HG03064 (cell line): ENCODE measurements at regions not wholly inside any gene's neighbourhood (a gene's known extent, or its start where the extent isn't known, plus 50 kb on each side); places are given as distances from the start of the nearest gene placed in this dataset.
"Not testable (repeated sequence)": the region's sequence is repeated elsewhere in the genome, so short reads cannot be mapped to it uniquely, and the experiment has no call there.

ENCODE experiments used
- ATAC-seq: cut with Tn5 transposase; IDR thresholded peaks from one replicate; pipeline ENCODE4 v1.9.1; 2021; ENCODE audit warnings: low read depth; ENCODE audit not compliant: unreplicated experiment

DNA sequence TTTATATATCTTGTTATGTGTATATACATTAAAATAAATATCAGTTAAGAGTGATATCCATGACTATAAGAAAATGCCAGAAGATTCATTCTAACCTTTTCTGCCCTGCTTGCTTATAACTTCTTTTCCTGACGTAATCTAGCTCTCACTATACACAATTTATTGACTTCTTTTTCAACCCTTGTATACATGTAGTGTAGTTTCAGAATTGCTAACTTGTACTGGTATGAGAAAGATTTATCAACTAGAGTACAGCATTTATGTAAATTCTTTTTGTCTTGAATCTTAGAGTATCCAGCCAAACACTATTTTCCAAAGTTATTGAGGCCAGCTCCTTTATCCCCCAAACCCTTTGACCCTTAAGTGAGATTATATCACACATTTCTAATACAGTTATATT lies 798.0 kb upstream of the RAB6C start:
- no peak for ATAC-seq

DNA sequence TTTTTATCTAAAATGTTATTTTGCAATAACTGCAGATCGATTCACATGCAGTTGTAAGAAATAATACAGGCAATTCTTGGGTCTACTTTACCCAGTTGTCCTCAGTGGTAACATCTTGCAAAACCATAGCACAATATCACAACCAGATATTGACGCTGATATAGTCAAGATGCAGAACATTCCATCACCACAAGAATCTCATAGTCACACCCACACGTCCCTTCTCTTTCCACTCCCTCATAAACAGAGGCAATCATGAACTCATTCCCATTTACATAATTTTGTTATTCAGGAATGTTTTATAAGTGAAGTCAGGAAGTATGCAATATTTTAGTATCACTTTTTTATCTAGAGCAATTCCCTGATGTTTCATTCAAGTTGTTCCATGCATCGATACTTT lies 797.5 kb upstream of the RAB6C start:
- ATAC-seq: no peak

DNA sequence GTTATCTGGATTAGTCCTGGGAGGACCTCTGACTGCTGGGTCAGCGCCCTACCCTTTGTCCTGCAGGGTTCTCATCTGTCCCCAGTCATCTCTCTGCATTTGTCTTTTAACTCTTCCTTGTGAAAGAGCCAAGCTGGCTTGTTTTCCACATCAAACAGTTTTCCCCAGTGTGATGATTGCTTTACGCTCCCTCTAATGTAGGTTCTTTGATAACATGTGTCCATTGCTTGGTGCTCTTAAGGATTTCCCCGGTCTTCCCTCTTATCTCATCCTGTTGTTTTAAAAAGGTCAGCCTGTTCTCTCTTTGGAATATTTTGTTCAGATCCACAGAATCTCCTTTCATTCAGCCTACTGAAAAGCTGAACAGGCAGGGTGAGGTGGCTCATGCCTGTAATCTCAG lies 792.1 kb upstream of the RAB6C start:
- ATAC-seq: no peak

DNA sequence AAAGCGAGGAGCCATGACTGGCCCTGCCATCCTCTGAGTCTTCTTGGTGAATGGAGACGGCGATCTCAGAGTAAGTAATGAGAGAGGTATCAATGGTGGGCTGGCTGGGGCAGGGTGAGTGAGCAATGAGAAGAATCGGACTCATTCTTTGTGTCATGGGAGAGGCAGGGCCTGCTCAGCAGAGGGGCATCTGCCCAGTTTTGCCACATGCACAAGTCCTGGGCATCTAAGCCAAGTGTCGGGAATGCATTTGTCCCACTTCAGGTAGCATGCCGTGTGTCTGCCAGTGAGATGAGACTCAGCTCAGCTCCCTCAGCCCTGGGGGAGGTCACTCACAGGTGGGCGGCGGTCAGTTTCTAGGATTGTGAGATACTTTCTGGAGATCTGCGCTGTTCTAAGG lies 791.0 kb upstream of the RAB6C start:
- no peak for ATAC-seq

DNA sequence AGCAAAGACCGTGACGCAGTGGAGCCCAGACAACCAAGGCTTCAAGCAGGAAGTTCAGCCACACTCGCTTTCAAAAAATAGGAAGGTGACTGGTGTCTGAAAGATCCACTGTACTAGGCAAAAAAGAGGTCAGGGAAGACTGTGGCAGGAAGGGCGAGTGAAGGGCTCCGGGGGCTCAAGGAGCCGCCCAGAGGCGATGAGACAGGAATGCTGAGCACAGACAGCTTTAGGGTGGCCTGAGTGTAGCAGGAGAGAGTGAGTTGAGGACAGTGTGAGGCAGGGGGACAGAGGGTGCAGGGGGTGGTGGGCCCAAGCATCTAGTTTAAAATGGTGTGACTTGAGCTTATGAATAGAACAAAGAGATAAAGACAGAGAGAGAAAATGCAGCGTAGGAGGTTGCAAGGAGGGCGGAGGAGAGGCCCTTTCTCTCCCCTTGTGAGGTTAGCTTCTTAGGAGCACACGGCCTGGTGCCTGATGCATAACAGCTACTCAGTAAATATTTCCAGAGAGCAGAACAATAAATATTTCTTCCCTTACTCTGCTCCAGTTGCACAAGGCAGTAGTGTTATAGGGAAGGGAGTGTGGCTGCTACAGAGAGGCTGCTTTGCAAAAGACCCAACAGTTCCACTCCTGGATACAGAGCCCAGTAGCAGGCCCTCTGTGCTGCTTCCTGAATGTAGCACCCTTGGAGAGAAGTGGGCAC lies 789.7 kb upstream of the RAB6C start:
- no peak for ATAC-seq

DNA sequence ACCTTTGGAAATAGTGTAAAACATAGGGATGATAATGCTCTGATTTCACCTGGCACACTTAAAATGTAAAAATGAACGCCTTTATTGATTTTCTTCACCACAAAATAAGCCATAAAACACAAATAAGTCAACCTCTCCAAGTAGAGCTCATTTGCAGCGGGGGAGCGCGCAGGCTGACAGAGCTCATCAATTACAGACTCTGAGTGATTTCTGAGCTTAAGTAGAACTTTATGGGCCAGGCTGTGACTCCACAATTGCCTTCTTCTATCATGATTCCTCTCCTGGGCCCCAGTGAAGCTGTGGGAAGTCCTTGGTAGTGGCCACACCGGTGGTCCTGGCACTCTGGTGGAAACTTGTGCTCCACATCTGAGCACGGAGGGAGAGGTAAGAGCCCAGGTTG lies 789.0 kb upstream of the RAB6C start:
- no peak for ATAC-seq

DNA sequence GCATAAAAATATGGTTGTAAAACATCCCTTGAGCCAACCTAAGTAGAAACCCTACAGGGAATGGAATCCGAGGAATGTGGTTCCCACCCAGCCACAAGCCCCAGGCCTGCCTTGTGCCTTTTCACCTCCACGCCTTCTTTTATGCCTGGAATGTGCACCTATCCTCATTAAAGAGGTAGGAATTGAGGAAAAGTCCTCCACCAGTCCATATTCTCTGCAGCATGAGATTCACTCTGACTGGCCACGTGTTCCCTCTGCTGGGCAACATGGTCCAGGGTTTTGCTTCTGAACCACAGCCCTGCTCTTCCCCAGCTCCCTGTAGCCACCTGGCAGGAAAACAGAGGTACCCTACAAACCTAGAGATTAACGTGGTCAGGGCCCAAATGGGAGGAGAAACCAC lies 787.9 kb upstream of the RAB6C start:
- no peak for ATAC-seq

DNA sequence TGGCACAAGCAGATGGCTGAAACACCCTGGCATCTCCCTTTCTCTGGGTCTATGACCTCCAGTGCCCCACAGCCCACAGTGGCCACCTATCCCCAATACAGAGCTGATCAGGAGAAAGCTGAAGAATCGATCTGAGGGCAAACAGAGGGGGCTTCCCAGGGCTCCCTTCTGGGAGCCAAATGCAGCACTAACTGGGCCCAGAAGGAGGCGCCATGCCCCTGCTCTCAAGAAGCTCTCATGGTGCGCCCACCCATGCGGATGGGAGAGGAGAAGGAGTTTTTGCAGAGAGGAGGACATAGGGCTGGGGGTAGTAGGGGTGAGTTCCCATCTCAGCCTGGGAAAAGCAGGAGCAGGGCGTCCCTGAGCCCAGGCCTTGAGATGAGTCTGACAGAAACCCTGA lies 787.3 kb upstream of the RAB6C start:
- no peak for ATAC-seq

DNA sequence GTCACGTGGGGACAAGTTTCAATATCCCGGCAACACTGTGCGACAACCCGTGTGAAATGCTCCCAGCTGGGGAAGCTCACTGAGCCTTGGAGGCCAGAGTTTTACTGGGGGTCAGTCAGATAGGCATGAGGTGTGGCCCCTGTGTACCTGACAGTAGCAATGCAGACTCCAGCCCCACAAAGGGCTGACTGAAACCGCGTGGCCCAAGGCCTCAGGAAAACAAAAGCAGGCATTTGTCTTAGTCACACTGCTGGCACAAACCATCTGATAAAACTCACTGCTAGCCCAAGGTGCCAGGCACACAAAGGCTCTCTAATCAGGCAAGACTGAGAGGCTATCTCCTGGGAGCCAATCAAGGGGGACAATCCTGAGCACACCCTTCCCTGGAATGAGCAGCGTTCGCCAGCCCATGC lies 786.6 kb upstream of the RAB6C start:
- no peak for ATAC-seq

DNA sequence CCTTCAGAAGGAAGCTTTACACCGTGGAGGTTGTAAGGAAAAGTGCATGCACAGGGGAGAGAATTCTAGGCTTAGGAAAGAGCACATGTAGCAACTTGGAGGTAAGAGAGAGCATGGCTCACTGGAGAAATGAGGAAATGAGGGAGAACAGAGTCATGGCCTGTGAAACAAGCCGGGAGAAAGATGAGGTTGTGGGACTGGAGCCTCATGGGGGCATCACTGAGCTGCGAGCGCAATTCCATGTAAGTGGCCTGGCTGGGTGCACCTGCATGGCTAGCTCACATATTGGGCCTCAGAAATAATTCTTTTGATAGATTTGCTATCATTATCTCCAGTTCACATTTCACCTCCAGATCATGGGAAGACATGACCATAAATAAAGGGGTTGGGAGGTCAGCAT lies 785.5 kb upstream of the RAB6C start:
- no peak for ATAC-seq

DNA sequence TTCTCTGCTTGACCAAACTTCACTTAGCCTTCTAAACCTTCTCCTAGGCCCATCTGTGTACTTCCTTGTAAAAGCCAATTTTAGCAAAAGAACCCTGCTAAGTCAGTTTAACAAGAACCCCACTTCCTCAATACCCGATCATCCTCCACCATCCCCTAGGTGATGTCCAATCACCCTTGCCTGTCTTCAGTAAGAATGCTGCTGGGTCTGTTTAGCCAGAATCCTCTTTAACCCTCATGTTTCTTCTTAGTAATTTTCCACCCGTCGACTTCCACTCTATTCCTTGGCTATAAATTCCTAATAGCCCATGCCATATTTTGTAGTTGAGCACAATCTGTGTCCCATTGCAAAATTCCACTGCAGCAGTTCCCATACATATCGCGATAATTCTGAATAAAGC lies 780.0 kb upstream of the RAB6C start:
- ATAC-seq: no peak

DNA sequence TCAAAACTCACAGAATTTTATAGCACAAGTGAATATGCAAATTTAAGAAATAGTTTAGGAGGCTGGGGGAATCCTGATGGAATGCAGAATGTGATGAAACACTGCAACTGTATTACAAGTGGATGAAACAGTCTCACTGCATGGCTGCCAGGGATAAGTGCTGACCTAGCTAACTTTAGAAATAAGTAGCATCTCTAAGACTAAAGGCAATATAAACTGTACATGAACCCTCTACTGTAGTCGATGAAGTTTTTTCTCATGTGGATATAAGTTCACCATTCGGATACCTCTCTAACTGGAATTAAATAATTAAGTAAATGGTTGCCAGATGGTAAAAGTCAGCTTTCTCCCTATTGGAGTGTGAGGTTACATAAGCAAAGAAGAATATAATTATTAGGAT lies 777.8 kb upstream of the RAB6C start:
- no peak for ATAC-seq

DNA sequence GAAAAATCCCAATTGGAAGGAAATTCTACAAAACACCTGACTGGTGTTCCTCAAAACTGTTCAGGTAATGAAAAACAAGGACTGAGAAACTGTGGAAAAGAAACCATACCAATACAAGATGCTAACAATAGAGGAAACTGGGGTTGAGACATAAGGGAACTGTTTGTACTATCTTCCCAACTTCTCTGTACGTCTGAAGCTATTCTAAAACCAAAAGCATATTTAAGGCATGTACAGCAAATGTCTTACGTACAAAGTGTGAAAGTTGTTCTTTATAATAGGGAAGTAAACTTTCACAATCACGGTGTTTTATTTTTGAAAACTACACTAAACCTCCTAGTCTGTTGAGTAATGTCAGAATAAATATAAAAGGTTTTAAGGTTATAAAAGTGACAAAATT lies 776.1 kb upstream of the RAB6C start:
- ATAC-seq: no peak

DNA sequence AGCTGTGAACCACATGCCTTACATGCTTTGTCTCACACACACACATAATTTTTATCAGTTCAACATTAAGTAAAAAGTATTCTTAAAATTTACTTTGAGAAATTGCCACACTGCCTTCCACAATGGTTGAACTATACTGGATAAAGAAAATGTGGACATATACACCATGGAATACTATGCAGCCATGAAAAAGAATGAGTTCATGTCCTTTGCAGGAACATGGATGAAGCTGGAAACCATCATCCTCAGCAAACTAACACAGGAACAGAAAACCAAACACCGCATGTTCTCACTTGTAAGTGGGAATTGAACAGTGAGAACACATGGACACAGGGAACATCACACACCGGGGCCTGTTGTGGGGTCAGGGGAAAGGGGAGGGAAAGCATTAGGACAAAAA lies 774.9 kb upstream of the RAB6C start:
- ATAC-seq: not testable (repeated sequence)

DNA sequence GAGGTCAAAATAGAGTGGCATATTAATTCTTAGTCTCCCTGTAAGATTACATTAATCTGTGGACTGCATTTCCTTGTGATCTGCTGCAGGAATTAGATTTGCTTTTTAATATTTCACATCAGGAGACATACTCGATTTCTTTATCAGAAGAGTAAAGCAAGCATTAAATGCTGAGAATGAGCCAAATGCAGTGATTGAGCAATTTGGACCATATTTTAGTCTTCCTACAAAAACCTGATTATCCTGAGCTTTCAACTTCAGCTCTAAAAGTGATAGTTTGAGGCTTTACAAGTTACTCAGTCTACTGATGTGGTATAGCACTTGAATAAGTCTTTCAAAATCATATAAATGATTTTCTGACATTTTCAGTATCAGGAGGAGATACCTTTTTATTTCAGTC lies 774.3 kb upstream of the RAB6C start:
- ATAC-seq: no peak

DNA sequence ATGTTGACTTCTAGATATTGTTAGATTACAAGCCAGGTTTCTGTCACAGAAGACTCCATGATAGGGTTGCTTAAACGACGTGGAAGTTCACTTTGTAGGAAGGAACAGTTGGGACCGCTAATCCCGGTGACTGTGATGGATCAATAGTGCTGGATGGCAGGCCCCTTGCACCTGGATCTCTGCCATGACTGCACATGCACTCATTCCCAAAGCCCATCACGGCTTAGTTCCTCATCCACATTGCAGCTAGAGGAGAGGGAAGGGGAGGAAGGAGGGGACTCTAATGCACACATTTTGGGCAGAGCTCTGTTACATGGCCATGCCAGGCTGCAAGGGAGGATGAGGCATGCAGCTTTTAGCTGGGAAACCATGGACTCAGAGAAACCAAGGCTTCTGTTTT lies 773.7 kb upstream of the RAB6C start:
- ATAC-seq: no peak

DNA sequence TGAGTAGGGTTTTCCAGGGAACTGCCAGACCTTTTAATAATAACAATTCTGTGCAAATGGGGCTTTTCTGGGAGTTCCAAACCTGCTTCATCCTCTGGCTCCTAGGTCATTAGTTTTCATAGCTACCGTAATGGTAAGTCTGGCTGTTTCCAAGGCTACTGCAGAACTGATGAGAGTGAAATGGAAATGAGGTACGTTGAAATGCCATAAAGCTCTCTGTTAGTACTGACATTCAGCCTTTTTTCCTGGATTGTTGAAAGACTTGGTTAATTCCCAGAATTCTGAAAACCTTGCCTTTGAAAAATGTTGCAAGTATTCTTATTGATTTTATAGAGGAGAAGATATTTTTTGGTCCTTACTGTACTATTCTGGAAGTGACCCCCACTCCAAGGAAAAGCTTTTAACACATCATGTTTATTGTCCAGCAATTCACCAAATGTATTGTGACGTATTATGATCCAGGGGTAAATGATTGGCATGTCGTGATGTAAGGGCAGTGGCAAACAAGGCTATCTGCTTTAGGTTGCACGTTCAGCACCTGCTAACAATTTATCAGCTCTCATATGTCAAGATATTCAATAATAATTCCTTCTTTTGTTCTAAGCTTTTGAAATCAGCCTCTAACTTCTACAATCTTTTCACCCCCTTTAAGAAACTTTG lies 767.0 kb upstream of the RAB6C start:
- ATAC-seq: no peak

DNA sequence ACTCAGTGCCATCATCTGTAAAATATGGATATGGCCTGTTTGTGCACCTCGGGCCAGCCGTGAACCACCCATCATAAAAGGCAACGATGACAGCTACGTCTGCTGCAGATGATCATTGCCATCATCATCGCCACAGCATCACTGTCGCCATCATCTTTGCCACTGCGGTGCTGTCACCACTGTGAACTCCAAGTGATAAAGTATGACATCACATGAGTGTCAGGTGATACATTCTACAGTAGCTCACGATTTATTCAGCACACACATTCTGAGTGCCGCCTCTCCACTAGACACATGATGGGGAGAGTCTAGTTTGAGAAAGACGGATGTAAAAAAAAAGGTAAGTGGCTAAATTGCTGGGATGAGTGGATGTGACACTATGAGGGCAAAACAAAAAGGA lies 755.4 kb upstream of the RAB6C start:
- no peak for ATAC-seq

DNA sequence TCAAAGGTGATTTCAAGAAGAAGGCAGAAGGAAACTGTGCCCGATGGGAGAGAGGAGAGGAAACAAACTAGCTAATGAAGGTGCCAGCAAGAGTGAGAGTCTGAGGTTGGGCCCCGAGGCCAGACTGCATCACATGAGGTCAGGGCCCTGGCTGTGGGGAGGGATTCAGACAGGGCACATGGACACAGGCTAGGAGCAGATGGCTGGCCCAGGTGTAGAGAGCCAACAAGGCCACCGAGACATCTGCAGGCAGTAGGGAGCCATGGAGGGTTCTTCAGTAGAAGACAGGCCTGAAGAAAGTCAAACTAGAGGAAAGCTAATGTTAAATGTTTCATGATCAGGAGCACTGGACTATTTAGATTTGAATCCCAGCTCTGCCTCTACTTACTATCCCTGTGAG lies 755.0 kb upstream of the RAB6C start:
- no peak for ATAC-seq

DNA sequence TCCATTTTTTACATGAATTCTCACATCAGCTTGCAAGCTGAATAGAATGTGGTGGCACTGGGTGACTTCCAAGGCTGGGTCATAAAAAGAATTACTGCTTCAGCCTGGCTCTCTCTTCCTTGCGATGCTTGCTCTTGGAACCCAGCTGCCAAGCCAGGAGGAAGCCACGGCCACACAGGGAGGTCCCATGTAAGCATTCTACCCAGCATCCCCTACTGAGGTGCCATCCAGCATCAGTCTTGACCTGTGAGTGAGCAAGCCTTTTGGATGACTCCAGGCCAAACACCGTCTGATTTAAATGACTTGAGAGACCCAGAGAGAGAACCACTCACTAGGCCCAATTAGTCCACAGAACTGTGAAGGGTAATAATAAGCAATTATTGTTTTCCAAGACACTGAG lies 750.3 kb upstream of the RAB6C start:
- ATAC-seq: no peak

DNA sequence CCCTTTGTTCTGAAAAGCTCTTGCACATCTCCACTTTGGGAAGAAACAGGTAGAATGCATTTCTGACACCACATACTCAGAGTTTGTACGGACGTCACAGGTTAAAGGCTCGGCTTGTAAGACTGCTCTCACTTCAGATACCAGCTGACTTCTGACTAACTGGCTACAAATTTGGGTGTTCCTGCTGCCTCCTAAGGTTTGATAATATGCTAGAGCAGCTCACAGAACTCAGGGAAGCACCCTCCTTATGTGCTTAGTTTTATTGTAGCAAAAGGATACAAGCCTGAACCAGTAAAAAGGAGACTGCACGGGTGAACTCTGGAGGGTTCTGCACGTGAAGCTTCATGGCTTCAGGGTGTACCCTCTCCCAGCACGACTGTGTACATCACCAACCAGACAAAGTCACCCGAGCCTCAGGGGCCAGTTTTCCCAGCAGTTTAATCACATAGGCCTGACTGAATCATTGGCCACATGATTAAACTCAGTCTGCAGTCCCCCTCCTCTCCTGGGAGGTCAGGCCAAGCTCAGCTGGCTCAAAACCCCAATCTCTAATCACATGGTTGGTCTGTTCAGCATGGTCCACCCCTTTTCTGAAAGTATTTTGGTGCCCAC lies 749.5 kb upstream of the RAB6C start:
- no peak for ATAC-seq

DNA sequence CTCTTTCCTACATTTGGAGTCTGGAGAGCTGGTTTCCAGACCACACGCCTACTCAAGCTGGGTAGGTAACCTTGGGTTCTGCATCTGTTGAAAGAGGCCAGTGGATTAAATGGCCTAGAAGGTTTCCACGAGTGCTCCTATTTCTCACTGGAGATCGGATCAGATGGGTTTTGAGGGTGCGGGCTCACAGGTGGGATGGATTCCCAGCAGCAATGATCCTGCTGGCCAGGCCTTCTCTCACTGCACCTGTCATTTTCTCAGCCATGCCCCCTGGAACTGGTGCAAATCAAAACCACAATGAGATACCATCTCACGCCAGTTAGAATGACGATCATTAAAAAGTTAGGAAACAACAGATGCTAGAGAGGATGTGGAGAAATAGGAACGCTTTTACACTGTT lies 747.5 kb upstream of the RAB6C start:
- no peak for ATAC-seq
